ENCODE measurements at regions not wholly inside any gene's neighbourhood (a gene's known extent, or its start where the extent isn't known, plus 50 kb on each side); places are given as distances from the start of the nearest gene placed in this dataset.

- TF ChIP-seq CTCF (IDR thresholded peaks at IDR 0.05; ENCODE audit: low read length), result no peak
- no peak for TF ChIP-seq EZH2 (optimal IDR thresholded peaks at IDR 0.05; ENCODE audit: low read depth, low read length)
Measured at GRCh38 chr6:3648724-3649123, 102.8 kb downstream of the PXDC1 start.
